Right lobe of liver (tissue), 4 donors: ENCODE measurements at regions not wholly inside any gene's neighbourhood (a gene's known extent, or its start where the extent isn't known, plus 50 kb on each side); places are given as distances from the start of the nearest gene placed in this dataset.

Experiments used
- CTCF ChIP-seq, 4 donors: fragments of 200-600 bp in 3 of 4; fragments of 450-650 bp in 1 of 4; IDR thresholded peaks; one replicate each; pipeline versions ENCODE4 v1.5.1 to v1.8.0; 2016 to 2022; ENCODE audit warnings: antibody characterized with exemption in 4 of 4, mild to moderate bottlenecking in 2 of 4
- POLR2A ChIP-seq: fragments of 450-650 bp; IDR thresholded peaks from one replicate; pipeline ENCODE4 v1.6.1; 2017; ENCODE audit warnings: antibody characterized with exemption, mild to moderate bottlenecking
- donor health status: DM: no; HTN: no; CAD: no.
- donor health status: DM: no; HTN: no; CAD: no.
- donor health status: DM: no; HTN: yes; CAD: no.

DNA sequence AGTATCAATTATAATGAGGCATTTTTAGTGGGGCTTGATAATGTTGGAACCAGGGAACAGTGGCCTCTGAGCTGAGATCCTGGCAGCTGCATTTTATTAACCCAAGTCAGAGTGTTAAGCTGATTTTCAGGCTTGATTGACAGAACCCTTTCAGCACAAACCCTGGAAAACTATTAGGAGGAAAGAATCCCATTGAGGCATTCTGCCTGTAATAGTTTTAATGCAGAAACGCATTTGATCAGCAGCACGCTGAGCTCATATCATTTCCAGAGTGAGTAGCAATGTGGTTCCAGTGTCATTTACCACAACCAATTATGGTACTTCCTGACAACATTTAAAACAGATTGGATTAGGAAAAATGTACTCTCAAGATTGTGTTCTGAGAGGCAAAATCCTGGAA is 78.3 kb upstream of the BARHL2 start:
- no peak for TF ChIP-seq POLR2A
- TF ChIP-seq CTCF (IDR thresholded peaks at IDR 0.05), result no peak
